Stimulated activated naive CD8-positive, alpha-beta T cell treated with anti-CD3 and anti-CD28 coated beads, Interleukin-15, Interleukin-2, amounts not matched to agents 100 ng/mL and 50 ng/mL, for 24 hours (primary cell): ENCODE measurements at regions not wholly inside any gene's neighbourhood (a gene's known extent, or its start where the extent isn't known, plus 50 kb on each side); places are given as distances from the start of the nearest gene placed in this dataset.

Experiments used
- H3K27ac Mint-ChIP-seq: one replicate; pipeline ENCODE4 v1.8.0; 2021; ENCODE audit warnings: mild to moderate bottlenecking, mixed read lengths
- H3K27me3 Mint-ChIP-seq: one replicate; pipeline ENCODE4 v1.8.0; 2021; ENCODE audit warnings: mixed read lengths
- H3K36me3 Mint-ChIP-seq: one replicate; pipeline ENCODE4 v1.8.0; 2021; ENCODE audit warnings: low read depth, mixed read lengths
- H3K4me1 Mint-ChIP-seq: one replicate; pipeline ENCODE4 v1.8.0; 2021; ENCODE audit warnings: low read depth, mixed read lengths
- H3K4me3 Mint-ChIP-seq: one replicate; pipeline ENCODE4 v1.8.0; 2021; ENCODE audit warnings: mild to moderate bottlenecking, mixed read lengths
- H3K9me3 Mint-ChIP-seq: one replicate; pipeline ENCODE4 v1.8.0; 2021; ENCODE audit warnings: mixed read lengths

GRCh38 chr18:66219817-66220216 lies 384.1 kb downstream of the CDH19 start:
- Mint-ChIP-seq H3K27ac (no peak overlapping the region), H3K36me3 (no peaks in the 10 kb centered on the region), H3K4me1 (no peaks in the 10 kb centered on the region)

GRCh38 chr18:66211749-66212148 lies 392.1 kb downstream of the CDH19 start:
- Mint-ChIP-seq H3K4me3 (no peak overlapping the region), H3K36me3 (no peaks in the 10 kb centered on the region), H3K27ac (no peak overlapping the region), H3K9me3 (no peaks in the 10 kb centered on the region), H3K27me3 (no peaks in the 10 kb centered on the region), H3K4me1 (no peaks in the 10 kb centered on the region)

More at GRCh38 chr18:66219817-66220216, 384.1 kb downstream of the CDH19 start:
- Mint-ChIP-seq H3K4me3 (no peak overlapping the region), H3K27me3 (no peaks in the 10 kb centered on the region), H3K9me3 (peaks cover 4% of the 10 kb centered on the region)

- no peaks in the 10 kb centered on the region for H3K9me3 Mint-ChIP-seq
- no peak overlapping the region for H3K4me3 Mint-ChIP-seq
- no peaks in the 10 kb centered on the region for H3K4me1 Mint-ChIP-seq
- no peaks in the 10 kb centered on the region for H3K36me3 Mint-ChIP-seq
- H3K27ac Mint-ChIP-seq: no peak overlapping the region
- H3K27me3 Mint-ChIP-seq: no peaks in the 10 kb centered on the region
These were observed 393.0 kb downstream of the CDH19 start for GRCh38 chr18:66210875-66211274.

GRCh38 chr18:66209656-66210055 lies 394.2 kb downstream of the CDH19 start:
- H3K4me1 Mint-ChIP-seq: no peaks in the 10 kb centered on the region
- H3K4me3 Mint-ChIP-seq: no peak overlapping the region
- H3K9me3 Mint-ChIP-seq: no peaks in the 10 kb centered on the region
- no peak overlapping the region for H3K27ac Mint-ChIP-seq
- no peaks in the 10 kb centered on the region for H3K36me3 Mint-ChIP-seq
- H3K27me3 Mint-ChIP-seq: no peaks in the 10 kb centered on the region

- H3K27ac Mint-ChIP-seq: no peak overlapping the region
- H3K27me3 Mint-ChIP-seq: no peaks in the 10 kb centered on the region
- H3K4me3 Mint-ChIP-seq: no peak overlapping the region
- H3K9me3 Mint-ChIP-seq: peaks cover 7% of the 10 kb centered on the region
- H3K36me3 Mint-ChIP-seq: no peaks in the 10 kb centered on the region
- no peaks in the 10 kb centered on the region for H3K4me1 Mint-ChIP-seq
These were observed 407.1 kb downstream of the CDH19 start for GRCh38 chr18:66196805-66197204.

- H3K36me3 Mint-ChIP-seq: no peaks in the 10 kb centered on the region
- no peaks in the 10 kb centered on the region for H3K27me3 Mint-ChIP-seq
- no peak overlapping the region for H3K27ac Mint-ChIP-seq
- H3K4me1 Mint-ChIP-seq: no peaks in the 10 kb centered on the region
- H3K9me3 Mint-ChIP-seq: peaks cover 15% of the 10 kb centered on the region
- no peak overlapping the region for H3K4me3 Mint-ChIP-seq
These were observed 410.0 kb downstream of the CDH19 start for GRCh38 chr18:66193938-66194337.

- H3K9me3 Mint-ChIP-seq: peaks cover 20% of the 10 kb centered on the region
- no peaks in the 10 kb centered on the region for H3K27me3 Mint-ChIP-seq
- no peak overlapping the region for H3K27ac Mint-ChIP-seq
- H3K4me1 Mint-ChIP-seq: no peaks in the 10 kb centered on the region
- H3K4me3 Mint-ChIP-seq: no peak overlapping the region
- no peaks in the 10 kb centered on the region for H3K36me3 Mint-ChIP-seq
These were observed 410.5 kb downstream of the CDH19 start for GRCh38 chr18:66193394-66193793.

- H3K4me3 Mint-ChIP-seq: no peak overlapping the region
- H3K27me3 Mint-ChIP-seq: no peaks in the 10 kb centered on the region
- peaks cover 10% of the 10 kb centered on the region for H3K9me3 Mint-ChIP-seq
- H3K4me1 Mint-ChIP-seq: no peaks in the 10 kb centered on the region
- no peak overlapping the region for H3K27ac Mint-ChIP-seq
- H3K36me3 Mint-ChIP-seq: no peaks in the 10 kb centered on the region
These were observed 417.9 kb downstream of the CDH7 start for GRCh38 chr18:66168685-66169235.

- H3K27me3 Mint-ChIP-seq: no peaks in the 10 kb centered on the region
- no peak overlapping the region for H3K4me3 Mint-ChIP-seq
- no peaks in the 10 kb centered on the region for H3K4me1 Mint-ChIP-seq
- no peaks in the 10 kb centered on the region for H3K36me3 Mint-ChIP-seq
- H3K9me3 Mint-ChIP-seq: peaks cover 10% of the 10 kb centered on the region
- H3K27ac Mint-ChIP-seq: no peak overlapping the region
These were observed 417.2 kb downstream of the CDH7 start for GRCh38 chr18:66167829-66168684.

- H3K36me3 Mint-ChIP-seq: no peaks in the 10 kb centered on the region
- no peak overlapping the region for H3K27ac Mint-ChIP-seq
- peaks cover 6% of the 10 kb centered on the region for H3K9me3 Mint-ChIP-seq
- no peak overlapping the region for H3K4me3 Mint-ChIP-seq
- no peaks in the 10 kb centered on the region for H3K27me3 Mint-ChIP-seq
- no peaks in the 10 kb centered on the region for H3K4me1 Mint-ChIP-seq
These were observed 409.2 kb downstream of the CDH7 start for GRCh38 chr18:66160007-66160406.

GRCh38 chr18:66159451-66159850 lies 408.6 kb downstream of the CDH7 start:
- Mint-ChIP-seq H3K4me1 (no peaks in the 10 kb centered on the region), H3K27me3 (no peaks in the 10 kb centered on the region), H3K36me3 (no peaks in the 10 kb centered on the region), H3K9me3 (peaks cover 6% of the 10 kb centered on the region), H3K27ac (no peak overlapping the region), H3K4me3 (no peak overlapping the region)

GRCh38 chr18:66156946-66157687 lies 406.3 kb downstream of the CDH7 start:
- Mint-ChIP-seq H3K36me3 (no peaks in the 10 kb centered on the region), H3K4me1 (no peaks in the 10 kb centered on the region), H3K27ac (no peak overlapping the region), H3K9me3 (no peaks in the 10 kb centered on the region), H3K4me3 (no peak overlapping the region), H3K27me3 (no peaks in the 10 kb centered on the region)

- H3K36me3 Mint-ChIP-seq: no peaks in the 10 kb centered on the region
- H3K9me3 Mint-ChIP-seq: no peaks in the 10 kb centered on the region
- no peaks in the 10 kb centered on the region for H3K27me3 Mint-ChIP-seq
- no peak overlapping the region for H3K27ac Mint-ChIP-seq
- no peaks in the 10 kb centered on the region for H3K4me1 Mint-ChIP-seq
- H3K4me3 Mint-ChIP-seq: no peak overlapping the region
These were observed 399.8 kb downstream of the CDH7 start for GRCh38 chr18:66150650-66151049.

GRCh38 chr18:66143029-66143428 lies 392.2 kb downstream of the CDH7 start:
- no peaks in the 10 kb centered on the region for H3K9me3 Mint-ChIP-seq
- H3K4me3 Mint-ChIP-seq: no peak overlapping the region
- no peaks in the 10 kb centered on the region for H3K27me3 Mint-ChIP-seq
- no peaks in the 10 kb centered on the region for H3K36me3 Mint-ChIP-seq
- no peaks in the 10 kb centered on the region for H3K4me1 Mint-ChIP-seq
- H3K27ac Mint-ChIP-seq: no peak overlapping the region

- Mint-ChIP-seq H3K4me1 (no peaks in the 10 kb centered on the region), H3K9me3 (no peaks in the 10 kb centered on the region), H3K36me3 (no peaks in the 10 kb centered on the region), H3K27ac (no peak overlapping the region), H3K4me3 (no peak overlapping the region), H3K27me3 (no peaks in the 10 kb centered on the region)
These were observed 390.9 kb downstream of the CDH7 start for GRCh38 chr18:66141716-66142115.
